ENCODE measurements at regions not wholly inside any gene's neighbourhood (a gene's known extent, or its start where the extent isn't known, plus 50 kb on each side); places are given as distances from the start of the nearest gene placed in this dataset.

GRCh38 chr5:155127552-155127951 lies 114.0 kb downstream of the KIF4B start:
- TF ChIP-seq CTCF (IDR thresholded peaks at IDR 0.05; ENCODE audit: control insufficient read depth, extremely low read depth, insufficient read depth): no peak
- H3K4me3 ChIP-seq (ENCODE audit: low read depth, low read length): no peak overlapping the region
- DNase-seq (ENCODE audit: low read depth): no peak

GRCh38 chr5:155128786-155129512 lies 115.4 kb downstream of the KIF4B start:
- no peak for TF ChIP-seq CTCF (IDR thresholded peaks at IDR 0.05; ENCODE audit: control insufficient read depth, extremely low read depth, insufficient read depth)
- peak; percentile 81 for DNase-seq (ENCODE audit: low read depth)
- H3K4me3 ChIP-seq (ENCODE audit: low read depth, low read length): no peak overlapping the region

GRCh38 chr5:155129513-155129880 lies 115.9 kb downstream of the KIF4B start:
- peak; percentile 27 for DNase-seq (ENCODE audit: low read depth)
- no peak for TF ChIP-seq CTCF (IDR thresholded peaks at IDR 0.05; ENCODE audit: control insufficient read depth, extremely low read depth, insufficient read depth)
- no peak overlapping the region for H3K4me3 ChIP-seq (ENCODE audit: low read depth, low read length)

GRCh38 chr5:155134130-155134529 lies 120.6 kb downstream of the KIF4B start:
- no peak for DNase-seq (ENCODE audit: low read depth)
- no peak for TF ChIP-seq CTCF (IDR thresholded peaks at IDR 0.05; ENCODE audit: control insufficient read depth, extremely low read depth, insufficient read depth)
- H3K4me3 ChIP-seq (ENCODE audit: low read depth, low read length): no peak overlapping the region

GRCh38 chr5:155136216-155136850 lies 122.8 kb downstream of the KIF4B start:
- TF ChIP-seq CTCF (IDR thresholded peaks at IDR 0.05; ENCODE audit: control insufficient read depth, extremely low read depth, insufficient read depth): no peak
- H3K4me3 ChIP-seq (ENCODE audit: low read depth, low read length): no peak overlapping the region
- DNase-seq (ENCODE audit: low read depth): no peak

DNA sequence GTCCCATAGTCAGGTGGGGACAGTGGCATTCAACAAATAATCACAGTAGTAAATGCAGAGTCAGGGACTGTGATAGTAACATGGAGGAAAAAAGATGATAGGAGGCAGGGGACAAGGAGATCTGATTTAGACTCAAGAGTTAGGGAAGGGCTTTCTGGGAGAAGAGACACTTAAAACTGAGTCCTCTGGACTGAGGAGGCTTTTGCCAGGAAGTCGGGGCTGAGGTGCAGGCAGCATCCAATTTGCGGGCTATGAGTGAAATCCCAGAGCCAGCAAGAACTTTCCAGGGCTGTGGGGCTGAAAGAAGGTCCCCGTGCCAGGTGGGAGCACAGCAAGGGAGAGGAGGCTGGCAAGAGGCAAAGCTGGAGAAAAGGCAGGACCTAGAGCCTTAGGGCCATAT lies 124.1 kb downstream of the KIF4B start:
- DNase-seq (ENCODE audit: low read depth): no peak
- no peak overlapping the region for H3K4me3 ChIP-seq (ENCODE audit: low read depth, low read length)
- no peak for TF ChIP-seq CTCF (IDR thresholded peaks at IDR 0.05; ENCODE audit: control insufficient read depth, extremely low read depth, insufficient read depth)

DNA sequence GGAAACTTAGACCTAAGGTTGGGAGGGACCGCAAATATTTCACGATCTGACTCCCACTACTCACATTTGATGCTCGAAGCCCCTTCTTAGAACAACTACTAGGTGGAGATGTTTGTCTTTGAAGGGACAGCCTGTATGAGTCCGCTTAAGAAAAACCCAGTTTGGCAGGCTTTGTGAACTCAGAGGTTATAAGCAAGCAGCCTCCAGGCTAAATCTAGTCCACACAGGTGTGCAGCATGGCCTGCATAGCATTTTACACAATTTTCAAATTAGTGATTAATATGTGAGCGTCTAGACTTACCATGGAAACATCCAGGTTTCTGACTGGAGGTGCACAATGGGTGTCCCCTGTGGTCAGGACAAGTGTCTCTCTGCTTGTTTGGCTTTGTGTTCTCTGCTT lies 127.1 kb downstream of the KIF4B start:
- TF ChIP-seq CTCF (IDR thresholded peaks at IDR 0.05; ENCODE audit: control insufficient read depth, extremely low read depth, insufficient read depth): no peak
- H3K4me3 ChIP-seq (ENCODE audit: low read depth, low read length): no peak overlapping the region
- DNase-seq (ENCODE audit: low read depth): no peak

Data from LNCaP clone FGC (cell line).